ENCODE measurements at regions not wholly inside any gene's neighbourhood (a gene's known extent, or its start where the extent isn't known, plus 50 kb on each side); places are given as distances from the start of the nearest gene placed in this dataset.

GRCh38 chr5:56367748-56368147, 134.6 kb upstream of the ANKRD55 start:
- Histone ChIP-seq H3K27me3 (no peaks in the 10 kb centered on the region), H3K9me3 (no peaks in the 10 kb centered on the region), H3K36me3 (no peaks in the 10 kb centered on the region), H3K4me3 (no peak overlapping the region), H3K27ac (no peak overlapping the region), H3K4me1 (no peaks in the 10 kb centered on the region)
- DNase-seq: no peak
- no peak for TF ChIP-seq CTCF (IDR thresholded peaks at IDR 0.05)
- intact Hi-C loops (cut with DNase I; ENCODE audit: low total_unique reads): no loop called here

- intact Hi-C loops (cut with DNase I; ENCODE audit: low total_unique reads): no loop called here
- Histone ChIP-seq H3K36me3 (no peaks in the 10 kb centered on the region), H3K27me3 (no peaks in the 10 kb centered on the region), H3K9me3 (no peaks in the 10 kb centered on the region), H3K4me3 (no peak overlapping the region), H3K27ac (no peak overlapping the region), H3K4me1 (no peaks in the 10 kb centered on the region)
- TF ChIP-seq CTCF (IDR thresholded peaks at IDR 0.05): no peak
- no peak for DNase-seq
These were observed 133.9 kb upstream of the ANKRD55 start for GRCh38 chr5:56366986-56367385.

- peaks cover 0 to 36% (median 23%) of the 10 kb centered on the region in 4 donors for H3K4me1 ChIP-seq
- no peaks in the 10 kb centered on the region for H3K27me3 ChIP-seq
- no peak for DNase-seq
- no peak for TF ChIP-seq CTCF (IDR thresholded peaks at IDR 0.05)
- intact Hi-C loops (cut with DNase I; ENCODE audit: low total_unique reads): no loop called here
- H3K36me3 ChIP-seq: no peaks in the 10 kb centered on the region
- H3K9me3 ChIP-seq: no peaks in the 10 kb centered on the region
- H3K4me3 ChIP-seq: no peak overlapping the region
- no peak overlapping the region for H3K27ac ChIP-seq
These were observed 128.3 kb upstream of the ANKRD55 start for GRCh38 chr5:56361398-56361797.

GRCh38 chr5:56360816-56361215, 127.7 kb upstream of the ANKRD55 start:
- intact Hi-C loops (cut with DNase I; ENCODE audit: low total_unique reads): no loop called here
- no peak for TF ChIP-seq CTCF (IDR thresholded peaks at IDR 0.05)

GRCh38 chr5:56359809-56360685, 126.9 kb upstream of the ANKRD55 start:
- TF ChIP-seq CTCF (IDR thresholded peaks at IDR 0.05): no peak
- DNase-seq: no peak
- Histone ChIP-seq H3K4me3 (no peak overlapping the region), H3K27me3 (no peaks in the 10 kb centered on the region), H3K36me3 (no peaks in the 10 kb centered on the region), H3K9me3 (no peaks in the 10 kb centered on the region), H3K27ac (peak overlapping the region in 1 of 2 donors; percentile 32), H3K4me1 (peaks cover 0 to 42% (median 29%) of the 10 kb centered on the region in 4 donors)
- intact Hi-C loops (cut with DNase I; ENCODE audit: low total_unique reads): no loop called here

More at GRCh38 chr5:56360816-56361215, 127.7 kb upstream of the ANKRD55 start:
- H3K36me3 ChIP-seq: no peaks in the 10 kb centered on the region
- H3K4me3 ChIP-seq: no peak overlapping the region
- H3K27me3 ChIP-seq: no peaks in the 10 kb centered on the region
- peaks cover 0 to 42% (median 28%) of the 10 kb centered on the region in 4 donors for H3K4me1 ChIP-seq
- no peak overlapping the region for H3K27ac ChIP-seq
- no peak for DNase-seq
- no peaks in the 10 kb centered on the region for H3K9me3 ChIP-seq

Data from tibial artery (tissue), 4 donors.